ENCODE measurements at regions not wholly inside any gene's neighbourhood (a gene's known extent, or its start where the extent isn't known, plus 50 kb on each side); places are given as distances from the start of the nearest gene placed in this dataset.
A peak's percentile ranks its signal among the peaks of the same experiment; 100 is the strongest.

- DNase-seq (peak; percentile 25 to 61 (median 49)), ATAC-seq (peak; percentile 83)
- TF ChIP-seq, protein P1, sequence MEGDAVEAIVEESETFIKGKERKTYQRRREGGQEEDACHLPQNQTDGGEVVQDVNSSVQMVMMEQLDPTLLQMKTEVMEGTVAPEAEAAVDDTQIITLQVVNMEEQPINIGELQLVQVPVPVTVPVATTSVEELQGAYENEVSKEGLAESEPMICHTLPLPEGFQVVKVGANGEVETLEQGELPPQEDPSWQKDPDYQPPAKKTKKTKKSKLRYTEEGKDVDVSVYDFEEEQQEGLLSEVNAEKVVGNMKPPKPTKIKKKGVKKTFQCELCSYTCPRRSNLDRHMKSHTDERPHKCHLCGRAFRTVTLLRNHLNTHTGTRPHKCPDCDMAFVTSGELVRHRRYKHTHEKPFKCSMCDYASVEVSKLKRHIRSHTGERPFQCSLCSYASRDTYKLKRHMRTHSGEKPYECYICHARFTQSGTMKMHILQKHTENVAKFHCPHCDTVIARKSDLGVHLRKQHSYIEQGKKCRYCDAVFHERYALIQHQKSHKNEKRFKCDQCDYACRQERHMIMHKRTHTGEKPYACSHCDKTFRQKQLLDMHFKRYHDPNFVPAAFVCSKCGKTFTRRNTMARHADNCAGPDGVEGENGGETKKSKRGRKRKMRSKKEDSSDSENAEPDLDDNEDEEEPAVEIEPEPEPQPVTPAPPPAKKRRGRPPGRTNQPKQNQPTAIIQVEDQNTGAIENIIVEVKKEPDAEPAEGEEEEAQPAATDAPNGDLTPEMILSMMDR (IDR thresholded peaks at IDR 0.05), result no peak
- no peak for TF ChIP-seq POLR2A (IDR thresholded peaks at IDR 0.05)
- Histone ChIP-seq H3K27me3 (no peaks in the 10 kb centered on the region), H3K36me3 (replicated peaks in 1 of 2; ENCODE audit: insufficient read depth in 1 of 2, low read depth in 2 of 2) (no peaks in the 10 kb centered on the region), H3K4me1 (peaks cover 16% of the 10 kb centered on the region), H3K9me3 (no peaks in the 10 kb centered on the region), H3K27ac (peak overlapping the region in 2 of 4 donors; percentile 5 to 33), H3K4me3 (peak overlapping the region; percentile 16 to 35)
- 6 to 8% methylated on average over 28 to 29 of the region's 29 CpGs for WGBS, 2 donors
- intact Hi-C loops (cut with DNase I), result no loop called here
Observed at GRCh38 chr11:122439866-122440810, 215.4 kb upstream of the UBASH3B start.

GRCh38 chr11:122436188-122436555 is 219.3 kb upstream of the UBASH3B start:
- no peak for ATAC-seq
- no peaks in the 10 kb centered on the region for H3K27me3 ChIP-seq
- TF ChIP-seq, protein P1 (IDR thresholded peaks at IDR 0.05), result no peak
- TF ChIP-seq POLR2A (IDR thresholded peaks at IDR 0.05), result no peak
- no peak overlapping the region for H3K27ac ChIP-seq
- peaks cover 12% of the 10 kb centered on the region for H3K4me1 ChIP-seq
- H3K9me3 ChIP-seq, result no peaks in the 10 kb centered on the region
- WGBS, 2 donors, result 80 to 82% methylated on average over 3 of the region's 3 CpGs
- no peaks in the 10 kb centered on the region for H3K36me3 ChIP-seq (replicated peaks in 1 of 2; ENCODE audit: insufficient read depth in 1 of 2, low read depth in 2 of 2)
- DNase-seq, result no peak
- no peak overlapping the region for H3K4me3 ChIP-seq
- intact Hi-C loops (cut with DNase I), result no loop called here

- no peak for ATAC-seq
- TF ChIP-seq, protein P1 (IDR thresholded peaks at IDR 0.05), result no peak
- no peak for TF ChIP-seq POLR2A (IDR thresholded peaks at IDR 0.05)
- peaks cover 11% of the 10 kb centered on the region for H3K4me1 ChIP-seq
- H3K4me3 ChIP-seq, result no peak overlapping the region
- intact Hi-C loops (cut with DNase I), result no loop called here
- no peaks in the 10 kb centered on the region for H3K36me3 ChIP-seq (replicated peaks in 1 of 2; ENCODE audit: insufficient read depth in 1 of 2, low read depth in 2 of 2)
- H3K27me3 ChIP-seq, result no peaks in the 10 kb centered on the region
- WGBS, 2 donors, result 87 to 91% methylated on average over 7 of the region's 7 CpGs
- no peak for DNase-seq
- no peak overlapping the region for H3K27ac ChIP-seq
- no peaks in the 10 kb centered on the region for H3K9me3 ChIP-seq
Observed at GRCh38 chr11:122435540-122436187, 219.9 kb upstream of the UBASH3B start.

GRCh38 chr11:122434786-122435185 is 220.7 kb upstream of the UBASH3B start:
- ATAC-seq (no peak), DNase-seq (no peak)
- H3K36me3 ChIP-seq (replicated peaks in 1 of 2; ENCODE audit: insufficient read depth in 1 of 2, low read depth in 2 of 2), result no peaks in the 10 kb centered on the region
- WGBS, 2 donors, result 24 to 25% methylated on average over 1 of the region's 1 CpG
- no peaks in the 10 kb centered on the region for H3K27me3 ChIP-seq
- intact Hi-C loops (cut with DNase I), result no loop called here
- peaks cover 6% of the 10 kb centered on the region for H3K4me1 ChIP-seq
- no peak overlapping the region for H3K27ac ChIP-seq
- no peaks in the 10 kb centered on the region for H3K9me3 ChIP-seq
- no peak overlapping the region for H3K4me3 ChIP-seq
- TF ChIP-seq POLR2A (IDR thresholded peaks at IDR 0.05), result no peak
- TF ChIP-seq, protein P1 (IDR thresholded peaks at IDR 0.05), result no peak

Data from body of pancreas (tissue), 4 donors.